ENCODE measurements at regions not wholly inside any gene's neighbourhood (a gene's known extent, or its start where the extent isn't known, plus 50 kb on each side); places are given as distances from the start of the nearest gene placed in this dataset.
A peak's percentile ranks its signal among the peaks of the same experiment; 100 is the strongest.

GRCh38 chr6:138648127-138648526, 125.4 kb upstream of the CCDC28A start:
- no peak overlapping the region for H3K4me3 ChIP-seq (ENCODE audit: low read length)
- no peaks in the 10 kb centered on the region for H3K27me3 ChIP-seq (replicated peaks; ENCODE audit: control insufficient read depth, insufficient read depth, low read length)
- no peaks in the 10 kb centered on the region for H3K9me3 ChIP-seq (ENCODE audit: control insufficient read depth, low read length)
- no peak overlapping the region for H3K9ac ChIP-seq (ENCODE audit: low read length)
- H3K4me1 ChIP-seq (ENCODE audit: control insufficient read depth, insufficient read depth, low read length), result peaks cover 9% of the 10 kb centered on the region
- no peak for DNase-seq (ENCODE audit: low read depth)
- no peaks in the 10 kb centered on the region for H3K36me3 ChIP-seq (ENCODE audit: control insufficient read depth, insufficient read depth, low read length, severe bottlenecking)

DNA sequence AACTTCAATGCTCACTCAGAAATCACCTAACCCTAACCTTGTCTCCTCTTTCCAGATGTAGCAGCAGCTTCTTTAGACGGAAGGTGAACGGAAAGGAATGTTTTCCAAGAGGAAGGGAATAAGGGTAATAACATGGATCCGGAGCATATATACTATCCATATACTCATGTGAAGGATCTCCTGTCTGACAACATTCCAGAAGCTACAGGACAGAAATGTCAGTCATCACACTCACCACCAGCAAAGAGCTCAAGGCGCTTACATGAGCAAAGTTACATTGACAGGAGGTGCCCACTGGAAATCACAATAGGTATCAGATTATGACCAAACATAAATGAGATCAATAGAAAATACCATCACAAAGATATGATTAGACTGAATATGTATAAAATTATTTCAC, 122.1 kb upstream of the CCDC28A start:
- H3K9me3 ChIP-seq (ENCODE audit: control insufficient read depth, low read length), result no peaks in the 10 kb centered on the region
- H3K4me1 ChIP-seq (ENCODE audit: control insufficient read depth, insufficient read depth, low read length), result peaks cover 35% of the 10 kb centered on the region
- no peaks in the 10 kb centered on the region for H3K27me3 ChIP-seq (replicated peaks; ENCODE audit: control insufficient read depth, insufficient read depth, low read length)
- no peak overlapping the region for H3K4me3 ChIP-seq (ENCODE audit: low read length)
- no peak overlapping the region for H3K9ac ChIP-seq (ENCODE audit: low read length)
- no peak for DNase-seq (ENCODE audit: low read depth)
- no peaks in the 10 kb centered on the region for H3K36me3 ChIP-seq (ENCODE audit: control insufficient read depth, insufficient read depth, low read length, severe bottlenecking)

DNA sequence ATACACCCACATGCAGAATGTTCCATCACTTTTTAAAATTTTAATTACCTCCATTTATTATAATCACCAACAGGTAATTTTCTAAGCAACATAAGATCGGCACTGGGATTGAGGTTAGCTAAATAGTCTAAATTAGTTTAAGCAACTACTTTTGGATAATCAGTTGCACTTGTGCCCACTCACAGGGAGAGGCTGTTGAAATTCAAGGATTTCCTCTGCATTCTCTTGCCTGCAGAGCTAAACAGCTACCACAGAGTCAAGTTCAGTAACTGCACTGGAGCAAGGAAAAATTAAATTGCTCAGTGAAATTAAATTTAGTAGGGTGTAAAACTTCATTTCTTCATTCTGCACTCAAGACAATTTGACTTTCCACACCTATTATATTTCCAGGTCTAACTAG, 120.7 kb upstream of the CCDC28A start:
- Histone ChIP-seq H3K9me3 (ENCODE audit: control insufficient read depth, low read length) (no peaks in the 10 kb centered on the region), H3K36me3 (ENCODE audit: control insufficient read depth, insufficient read depth, low read length, severe bottlenecking) (no peaks in the 10 kb centered on the region), H3K4me1 (ENCODE audit: control insufficient read depth, insufficient read depth, low read length) (peaks cover 28% of the 10 kb centered on the region), H3K4me3 (ENCODE audit: low read length) (no peak overlapping the region), H3K27me3 (replicated peaks; ENCODE audit: control insufficient read depth, insufficient read depth, low read length) (no peaks in the 10 kb centered on the region), H3K9ac (ENCODE audit: low read length) (no peak overlapping the region)
- peak; percentile 34 for DNase-seq (ENCODE audit: low read depth)

DNA sequence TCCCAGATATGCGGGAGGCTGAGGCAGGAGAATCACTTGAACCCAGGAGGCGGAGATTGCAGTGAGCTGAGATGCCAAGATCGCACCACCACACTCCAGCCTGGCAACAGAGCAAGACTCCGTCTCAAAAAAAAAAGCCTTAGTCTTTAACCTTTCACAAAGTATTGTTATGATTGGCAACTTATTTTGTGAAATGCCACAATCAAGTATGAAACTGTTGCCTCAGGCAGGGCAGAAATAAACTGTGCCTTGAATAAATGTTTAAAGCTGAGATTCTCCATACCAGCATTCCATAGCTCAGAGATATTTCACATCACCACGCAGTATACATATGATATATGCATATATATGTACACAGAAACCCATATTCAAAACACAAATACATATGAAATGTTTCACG, 120.1 kb upstream of the CCDC28A start:
- H3K4me3 ChIP-seq (ENCODE audit: low read length), result no peak overlapping the region
- no peaks in the 10 kb centered on the region for H3K27me3 ChIP-seq (replicated peaks; ENCODE audit: control insufficient read depth, insufficient read depth, low read length)
- H3K36me3 ChIP-seq (ENCODE audit: control insufficient read depth, insufficient read depth, low read length, severe bottlenecking), result no peaks in the 10 kb centered on the region
- H3K4me1 ChIP-seq (ENCODE audit: control insufficient read depth, insufficient read depth, low read length), result peaks cover 28% of the 10 kb centered on the region
- H3K9me3 ChIP-seq (ENCODE audit: control insufficient read depth, low read length), result no peaks in the 10 kb centered on the region
- DNase-seq (ENCODE audit: low read depth), result peak; percentile 46
- no peak overlapping the region for H3K9ac ChIP-seq (ENCODE audit: low read length)

- Histone ChIP-seq H3K9ac (ENCODE audit: low read length) (no peak overlapping the region), H3K9me3 (ENCODE audit: control insufficient read depth, low read length) (no peaks in the 10 kb centered on the region), H3K4me3 (ENCODE audit: low read length) (peak overlapping the region; percentile 58), H3K27me3 (replicated peaks; ENCODE audit: control insufficient read depth, insufficient read depth, low read length) (no peaks in the 10 kb centered on the region), H3K4me1 (ENCODE audit: control insufficient read depth, insufficient read depth, low read length) (peaks cover 28% of the 10 kb centered on the region), H3K36me3 (ENCODE audit: control insufficient read depth, insufficient read depth, low read length, severe bottlenecking) (no peaks in the 10 kb centered on the region)
- peak; percentile 39 for DNase-seq (ENCODE audit: low read depth)
Observed at GRCh38 chr6:138654715-138655634, 118.6 kb upstream of the CCDC28A start.

GRCh38 chr6:138655828-138656227, 117.7 kb upstream of the CCDC28A start:
- Histone ChIP-seq H3K36me3 (ENCODE audit: control insufficient read depth, insufficient read depth, low read length, severe bottlenecking) (no peaks in the 10 kb centered on the region), H3K27me3 (replicated peaks; ENCODE audit: control insufficient read depth, insufficient read depth, low read length) (no peaks in the 10 kb centered on the region), H3K4me1 (ENCODE audit: control insufficient read depth, insufficient read depth, low read length) (peaks cover 28% of the 10 kb centered on the region), H3K4me3 (ENCODE audit: low read length) (no peak overlapping the region), H3K9me3 (ENCODE audit: control insufficient read depth, low read length) (no peaks in the 10 kb centered on the region), H3K9ac (ENCODE audit: low read length) (no peak overlapping the region)
- DNase-seq (ENCODE audit: low read depth), result no peak

GRCh38 chr6:138656364-138657064, 117.1 kb upstream of the CCDC28A start:
- no peak for DNase-seq (ENCODE audit: low read depth)
- Histone ChIP-seq H3K9me3 (ENCODE audit: control insufficient read depth, low read length) (no peaks in the 10 kb centered on the region), H3K36me3 (ENCODE audit: control insufficient read depth, insufficient read depth, low read length, severe bottlenecking) (no peaks in the 10 kb centered on the region), H3K4me3 (ENCODE audit: low read length) (no peak overlapping the region), H3K9ac (ENCODE audit: low read length) (no peak overlapping the region), H3K27me3 (replicated peaks; ENCODE audit: control insufficient read depth, insufficient read depth, low read length) (no peaks in the 10 kb centered on the region), H3K4me1 (ENCODE audit: control insufficient read depth, insufficient read depth, low read length) (peaks cover 28% of the 10 kb centered on the region)

DNA sequence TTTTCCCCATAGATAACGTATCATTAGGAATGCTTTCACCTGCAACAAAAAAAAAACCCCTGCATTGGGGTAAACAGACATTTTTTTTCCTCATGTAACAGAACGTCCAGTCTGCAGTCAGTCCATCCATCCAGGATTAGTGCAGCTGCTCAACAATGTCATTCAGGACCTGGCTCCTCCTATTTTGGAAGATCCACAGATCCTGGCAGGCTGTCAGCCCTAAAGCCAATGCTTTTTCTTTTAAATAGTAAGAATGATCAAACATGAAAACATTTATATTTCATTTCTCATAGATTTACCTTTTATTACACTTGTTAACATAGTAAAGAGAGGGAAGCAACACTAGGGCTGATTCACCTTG, 116.5 kb upstream of the CCDC28A start:
- H3K27me3 ChIP-seq (replicated peaks; ENCODE audit: control insufficient read depth, insufficient read depth, low read length), result no peaks in the 10 kb centered on the region
- no peak overlapping the region for H3K9ac ChIP-seq (ENCODE audit: low read length)
- H3K4me1 ChIP-seq (ENCODE audit: control insufficient read depth, insufficient read depth, low read length), result peaks cover 28% of the 10 kb centered on the region
- no peaks in the 10 kb centered on the region for H3K36me3 ChIP-seq (ENCODE audit: control insufficient read depth, insufficient read depth, low read length, severe bottlenecking)
- H3K4me3 ChIP-seq (ENCODE audit: low read length), result no peak overlapping the region
- H3K9me3 ChIP-seq (ENCODE audit: control insufficient read depth, low read length), result no peaks in the 10 kb centered on the region
- no peak for DNase-seq (ENCODE audit: low read depth)

- Histone ChIP-seq H3K36me3 (ENCODE audit: control insufficient read depth, insufficient read depth, low read length, severe bottlenecking) (no peaks in the 10 kb centered on the region), H3K4me3 (ENCODE audit: low read length) (no peak overlapping the region), H3K9ac (ENCODE audit: low read length) (no peak overlapping the region), H3K4me1 (ENCODE audit: control insufficient read depth, insufficient read depth, low read length) (peaks cover 15% of the 10 kb centered on the region), H3K9me3 (ENCODE audit: control insufficient read depth, low read length) (no peaks in the 10 kb centered on the region), H3K27me3 (replicated peaks; ENCODE audit: control insufficient read depth, insufficient read depth, low read length) (no peaks in the 10 kb centered on the region)
- DNase-seq (ENCODE audit: low read depth), result no peak
Observed at GRCh38 chr6:138659998-138660397, 113.6 kb upstream of the CCDC28A start.

- peaks cover 7% of the 10 kb centered on the region for H3K4me1 ChIP-seq (ENCODE audit: control insufficient read depth, insufficient read depth, low read length)
Observed at GRCh38 chr6:138662471-138662870, 111.1 kb upstream of the CCDC28A start.

GRCh38 chr6:138663892-138664291, 109.7 kb upstream of the CCDC28A start:
- Histone ChIP-seq H3K9me3 (ENCODE audit: control insufficient read depth, low read length) (no peaks in the 10 kb centered on the region), H3K9ac (ENCODE audit: low read length) (no peak overlapping the region), H3K36me3 (ENCODE audit: control insufficient read depth, insufficient read depth, low read length, severe bottlenecking) (no peaks in the 10 kb centered on the region), H3K27me3 (replicated peaks; ENCODE audit: control insufficient read depth, insufficient read depth, low read length) (no peaks in the 10 kb centered on the region), H3K4me3 (ENCODE audit: low read length) (no peak overlapping the region), H3K4me1 (ENCODE audit: control insufficient read depth, insufficient read depth, low read length) (peaks cover 7% of the 10 kb centered on the region)
- DNase-seq (ENCODE audit: low read depth), result no peak

More at GRCh38 chr6:138662471-138662870, 111.1 kb upstream of the CCDC28A start:
- H3K27me3 ChIP-seq (replicated peaks; ENCODE audit: control insufficient read depth, insufficient read depth, low read length), result no peaks in the 10 kb centered on the region
- H3K9ac ChIP-seq (ENCODE audit: low read length), result no peak overlapping the region
- H3K4me3 ChIP-seq (ENCODE audit: low read length), result no peak overlapping the region
- peak; percentile 51 for DNase-seq (ENCODE audit: low read depth)
- H3K9me3 ChIP-seq (ENCODE audit: control insufficient read depth, low read length), result no peaks in the 10 kb centered on the region
- H3K36me3 ChIP-seq (ENCODE audit: control insufficient read depth, insufficient read depth, low read length, severe bottlenecking), result no peaks in the 10 kb centered on the region
